GM18517 (cell line): ENCODE measurements at regions not wholly inside any gene's neighbourhood (a gene's known extent, or its start where the extent isn't known, plus 50 kb on each side); places are given as distances from the start of the nearest gene placed in this dataset.
A peak's percentile ranks its signal among the peaks of the same experiment; 100 is the strongest.
"Not testable (repeated sequence)": the region's sequence is repeated elsewhere in the genome, so short reads cannot be mapped to it uniquely, and the experiment has no call there.

ENCODE experiments used
- ATAC-seq: cut with Tn5 transposase; IDR thresholded peaks from one replicate; pipeline ENCODE4 v1.9.1; 2021; ENCODE audit warnings: mild to moderate bottlenecking, moderate library complexity; ENCODE audit not compliant: unreplicated experiment

- ATAC-seq = no peak
These were observed 126.1 kb upstream of the NOL4 start for GRCh38 chr18:34350778-34351177.

DNA sequence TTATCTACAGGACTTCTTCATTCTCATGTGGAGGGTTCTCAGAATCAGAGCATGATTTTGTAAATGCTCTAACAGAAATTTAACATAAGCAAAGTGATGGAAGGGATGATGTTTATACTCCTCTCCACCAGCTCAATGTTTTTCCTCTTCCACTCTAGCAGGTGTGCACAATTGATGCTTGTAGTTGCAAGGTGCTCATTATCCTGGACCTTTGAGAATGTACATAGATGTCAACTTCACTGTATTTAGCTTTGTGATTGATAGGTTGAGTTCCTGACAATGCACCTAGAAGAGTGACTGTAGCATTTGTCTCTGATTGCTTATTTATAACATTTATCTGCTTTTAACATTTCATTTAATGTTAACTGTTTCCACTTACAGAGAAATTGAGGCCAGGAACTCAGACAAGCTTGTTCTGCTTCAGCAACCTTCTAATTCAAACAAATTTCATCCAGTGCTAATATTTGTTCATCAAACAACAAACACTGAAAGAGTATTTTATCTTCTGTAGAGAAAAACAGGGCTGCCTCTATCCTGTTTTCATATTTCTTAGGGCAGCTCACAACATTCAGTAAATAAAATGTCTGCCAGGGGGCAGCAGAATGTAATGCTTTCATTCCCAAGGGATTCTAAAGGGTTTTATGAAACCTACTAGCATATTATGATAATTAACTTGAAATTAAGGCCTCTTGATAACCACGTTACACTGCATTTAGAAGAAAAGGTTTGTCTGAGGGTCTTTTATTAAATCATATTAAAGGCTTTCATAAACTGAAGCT is 127.9 kb upstream of the NOL4 start:
- no peak for ATAC-seq

DNA sequence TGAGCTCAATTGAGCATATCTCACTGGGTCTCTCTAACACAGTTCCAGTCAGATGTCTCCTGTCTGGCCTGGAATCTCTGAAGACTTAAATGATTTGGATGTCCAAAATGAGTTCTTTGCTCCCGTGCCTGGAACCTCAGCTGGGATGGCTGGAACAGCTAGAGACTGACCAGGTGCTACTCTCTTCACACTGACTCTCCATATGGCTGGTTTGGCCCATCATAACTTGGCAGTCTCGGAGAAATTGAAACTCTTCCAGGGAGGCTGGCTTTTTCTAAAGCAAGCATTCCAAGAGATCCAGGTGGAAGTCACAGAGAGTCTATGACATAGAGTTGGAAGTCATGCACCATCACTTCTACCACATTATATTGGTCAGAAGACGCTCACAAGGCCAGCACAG is 129.6 kb upstream of the NOL4 start:
- ATAC-seq = no peak

GRCh38 chr18:34357944-34358580 is 133.3 kb upstream of the NOL4 start:
- ATAC-seq = no peak

- ATAC-seq = peak; percentile 84
These were observed 134.2 kb upstream of the NOL4 start for GRCh38 chr18:34358923-34359322.

DNA sequence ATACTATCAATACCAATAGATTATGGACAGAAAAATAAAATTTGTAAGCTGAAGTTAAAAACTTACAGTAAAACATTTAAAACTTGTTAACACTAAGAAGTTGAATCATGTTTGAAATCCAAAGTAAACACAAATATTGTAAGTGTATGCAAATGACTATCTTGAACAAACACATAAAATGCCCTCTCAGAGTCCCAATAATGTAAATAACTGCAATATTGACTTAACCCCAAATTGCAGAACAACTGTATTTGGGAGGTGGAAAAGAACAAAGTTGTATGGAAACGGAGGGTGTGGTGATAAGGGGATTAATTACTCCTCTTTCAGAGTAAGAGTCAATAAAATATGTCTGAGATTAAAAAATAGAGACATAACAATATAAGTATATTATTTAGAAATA is 140.0 kb upstream of the NOL4 start:
- no peak for ATAC-seq

DNA sequence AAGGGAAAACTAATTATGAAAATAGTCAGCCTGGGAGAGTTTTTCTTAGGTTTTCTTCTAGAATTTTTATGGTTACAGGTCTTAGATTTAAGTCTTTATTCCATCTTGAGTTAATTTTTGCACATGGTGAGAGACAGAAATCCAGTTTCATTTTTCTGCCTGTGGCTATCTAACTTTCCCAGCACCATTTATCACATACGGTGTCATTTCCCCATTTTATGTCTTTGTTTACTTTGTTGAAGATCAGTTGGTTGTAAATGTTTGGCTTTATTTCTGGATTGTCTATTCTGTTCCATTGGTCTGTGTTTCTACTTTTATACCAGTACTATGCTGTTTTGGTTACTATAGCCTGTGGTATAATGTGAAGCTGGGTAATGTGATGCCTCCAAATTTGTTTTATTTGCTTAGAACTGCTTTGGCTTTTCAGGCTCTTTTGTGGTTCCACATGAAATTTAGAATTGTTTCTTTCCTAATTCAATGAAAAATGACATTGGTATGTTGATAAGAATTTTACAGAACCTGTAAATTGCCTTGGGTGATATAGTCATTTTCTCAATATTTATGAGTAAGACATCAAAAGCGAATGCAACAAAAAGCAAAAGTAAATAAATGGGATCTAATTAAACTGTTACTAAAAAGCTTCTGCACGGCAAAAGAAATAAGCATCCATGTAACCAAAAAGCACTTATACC is 146.1 kb upstream of the NOL4 start:
- ATAC-seq = no peak

DNA sequence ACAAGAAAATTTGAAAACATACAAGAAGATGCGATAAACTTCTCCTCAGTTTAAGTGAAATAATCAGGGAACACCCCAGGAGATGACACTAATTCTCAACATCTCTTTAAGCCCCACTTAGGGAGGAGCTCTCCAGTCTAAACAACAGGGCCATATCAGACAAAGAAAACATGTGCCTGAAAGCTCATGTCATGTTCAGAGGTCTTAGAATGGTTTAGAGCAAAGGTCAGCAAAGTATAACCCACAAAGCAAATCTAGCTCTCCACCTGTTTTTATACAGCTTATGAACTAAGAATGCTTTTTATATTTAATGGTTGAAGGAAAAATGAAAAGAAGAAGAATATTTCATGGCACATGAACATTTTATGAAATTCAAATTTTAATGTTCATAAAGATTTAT is 155.6 kb upstream of the NOL4 start:
- ATAC-seq = no peak

DNA sequence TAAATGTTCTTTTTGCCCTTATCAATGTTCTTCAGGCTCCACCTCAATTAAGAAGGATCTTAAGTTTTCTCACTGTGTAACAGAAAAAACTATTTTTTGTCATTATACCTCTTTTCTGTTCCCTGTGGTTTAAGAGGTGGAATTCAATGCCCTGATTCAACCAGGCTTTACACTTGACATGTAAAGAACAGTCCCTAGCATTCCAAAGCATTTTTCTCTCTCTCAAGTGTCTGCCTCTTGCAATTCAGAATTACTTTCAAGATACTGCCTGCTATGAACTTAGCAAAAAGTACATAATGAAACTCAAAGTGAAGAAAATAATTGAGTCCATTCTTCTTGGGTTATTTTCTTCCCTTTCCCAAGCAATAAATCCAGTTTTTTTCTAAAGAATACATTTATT is 160.6 kb upstream of the NOL4 start:
- ATAC-seq = no peak

DNA sequence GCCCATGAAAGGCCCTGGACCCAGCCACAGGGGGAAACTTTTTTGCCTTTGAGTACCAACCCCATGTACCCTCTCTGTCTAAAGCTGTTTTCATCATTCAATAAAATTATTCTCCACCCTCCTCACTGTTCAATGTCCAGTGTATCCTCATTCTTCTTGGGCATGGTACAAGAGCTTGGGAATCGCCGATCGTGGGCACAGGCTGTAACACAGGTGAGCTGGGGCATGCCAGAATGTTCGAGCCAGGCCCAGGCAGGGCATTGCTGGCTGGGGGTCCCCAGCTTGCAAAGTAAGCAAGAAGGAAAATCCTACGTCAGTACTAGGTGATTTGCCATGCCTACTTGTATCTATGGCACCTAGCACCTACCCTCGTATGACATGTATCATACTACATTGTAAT is 162.1 kb upstream of the NOL4 start:
- ATAC-seq = no peak

- ATAC-seq = no peak
These were observed 172.7 kb upstream of the NOL4 start for GRCh38 chr18:34397286-34397896.

DNA sequence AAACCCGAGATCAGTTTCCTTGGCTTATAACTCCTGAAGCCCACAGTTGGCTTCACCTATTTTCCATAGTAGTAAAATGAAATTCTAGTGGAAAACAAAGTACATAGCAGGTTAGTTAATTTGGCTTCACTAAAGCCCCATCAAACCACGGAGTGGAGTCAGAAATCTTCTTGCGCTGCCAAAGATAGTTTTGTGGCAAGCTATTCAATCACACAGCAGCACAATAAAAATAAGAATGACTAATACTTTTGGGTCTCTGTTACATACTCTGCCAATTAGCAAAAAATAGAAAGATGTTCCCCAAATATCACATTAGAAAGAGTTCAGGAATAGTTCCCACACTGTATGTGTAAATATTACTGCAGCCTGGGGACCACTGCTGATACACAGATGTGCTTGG is 175.2 kb upstream of the NOL4 start:
- ATAC-seq = no peak

- no peak for ATAC-seq
These were observed 176.1 kb upstream of the NOL4 start for GRCh38 chr18:34400834-34401233.

GRCh38 chr18:34401775-34402174 is 177.1 kb upstream of the NOL4 start:
- no peak for ATAC-seq

DNA sequence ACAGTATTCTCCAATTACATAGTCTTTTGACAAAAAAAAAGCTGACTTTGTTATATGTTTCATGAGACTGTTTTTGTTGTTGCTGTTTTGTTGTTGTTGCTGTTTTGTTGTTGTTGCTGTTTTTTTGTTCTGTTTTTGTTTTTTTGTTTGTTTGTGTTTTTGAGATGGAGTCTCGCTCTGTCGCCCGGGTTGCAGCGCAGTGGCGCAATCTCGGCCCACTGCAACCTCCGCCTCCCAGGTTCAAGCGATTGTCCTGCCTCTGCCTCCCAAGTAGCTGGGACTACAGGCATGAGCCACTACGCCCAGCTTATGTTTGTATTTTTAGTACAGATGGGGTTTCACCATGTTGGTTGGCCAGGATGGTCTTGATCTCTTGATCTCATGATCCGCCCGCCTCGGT is 182.8 kb upstream of the NOL4 start:
- ATAC-seq = not testable (repeated sequence)

- ATAC-seq = no peak
These were observed 187.2 kb upstream of the NOL4 start for GRCh38 chr18:34411952-34412351.

DNA sequence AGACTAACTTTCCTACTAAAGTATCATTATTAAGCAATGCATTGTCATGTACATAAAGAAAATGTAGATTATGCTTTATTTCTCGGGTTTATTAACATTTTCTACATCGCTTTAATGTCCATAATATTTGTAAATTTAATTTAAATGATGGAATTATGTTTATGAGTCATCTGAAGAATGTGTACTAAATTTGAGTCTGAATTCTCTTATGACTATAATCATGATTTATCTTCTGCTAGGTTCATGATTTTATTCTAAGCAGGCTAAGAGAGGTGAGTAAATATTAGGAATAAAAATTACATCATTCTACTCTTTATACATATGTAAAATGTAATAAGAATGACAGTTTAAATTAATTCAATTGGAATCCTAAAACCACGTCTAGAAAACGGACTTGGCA is 206.3 kb upstream of the NOL4 start:
- ATAC-seq = no peak

DNA sequence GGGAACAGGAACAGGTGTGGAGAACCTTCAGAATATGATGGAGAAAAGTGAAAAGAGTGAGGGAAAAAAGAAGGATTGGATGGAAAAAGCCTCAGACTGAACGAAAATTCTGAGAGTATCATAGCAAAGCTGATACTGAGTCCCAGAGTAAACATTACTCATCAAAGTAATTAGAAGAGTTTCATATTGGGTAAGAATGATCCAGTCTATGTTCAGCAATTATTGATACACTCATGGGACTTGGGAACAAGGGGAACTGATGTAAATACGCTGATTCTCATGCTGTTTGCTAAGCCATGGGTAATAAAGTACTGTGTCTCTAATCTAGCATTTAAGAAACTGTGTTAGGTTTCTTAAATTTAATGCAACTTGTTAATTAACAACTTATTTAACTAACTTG is 219.9 kb upstream of the NOL4 start:
- ATAC-seq = no peak

GRCh38 chr18:34448662-34449061 is 223.9 kb upstream of the NOL4 start:
- no peak for ATAC-seq

GRCh38 chr18:34457761-34458160 is 233.0 kb upstream of the NOL4 start:
- no peak for ATAC-seq

DNA sequence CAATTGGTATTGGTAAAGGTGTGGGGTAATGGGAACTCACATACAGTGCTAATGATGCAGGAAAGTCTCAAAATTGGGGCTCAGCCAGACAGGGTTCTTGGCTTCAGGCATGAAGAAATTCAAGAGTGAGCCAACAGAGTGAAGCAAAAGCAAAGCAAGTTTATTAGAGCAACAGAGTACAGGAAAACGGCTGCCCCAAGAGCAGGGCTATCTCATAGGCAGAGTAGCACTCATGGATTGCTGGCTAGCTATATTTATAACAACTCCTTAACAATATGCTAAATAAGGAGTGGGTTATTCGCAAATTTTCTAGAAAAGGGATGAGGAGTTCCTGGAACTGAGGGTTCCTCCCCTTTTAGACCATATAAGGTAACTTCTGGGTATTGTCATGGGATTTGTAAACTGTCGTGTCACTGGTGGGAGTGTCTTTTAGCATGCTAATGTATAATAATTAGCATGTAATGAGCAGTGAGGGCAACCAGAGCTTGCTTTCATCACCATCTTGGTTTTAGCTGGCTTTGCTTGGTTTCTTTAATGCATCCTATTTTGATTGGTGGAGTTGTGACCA is 233.8 kb upstream of the NOL4 start:
- ATAC-seq = no peak
